H1 (cell line): ENCODE measurements at regions not wholly inside any gene's neighbourhood (a gene's known extent, or its start where the extent isn't known, plus 50 kb on each side); places are given as distances from the start of the nearest gene placed in this dataset.

Experiments
- CTCF ChIA-PET: fragments of 300-600 bp; sonication (Branson Sonifier 250); formaldehyde crosslinking; loops from one replicate; lab custom pipeline; 2021; ENCODE audit not compliant: partially characterized antibody; lab: Charles Lee
- POLR2A ChIA-PET: fragments of 300-600 bp; sonication (Branson Sonifier 250); formaldehyde crosslinking; loops from one replicate; lab custom pipeline; 2021; ENCODE audit warnings: inconsistent platforms; ENCODE audit not compliant: partially characterized antibody; lab: Charles Lee
- DNase-seq, 2 experiments: peaks; one replicate each; pipeline versions ENCODE4 v3.0.0 to v3.0.0-alpha.2; 2010 to 2022; ENCODE audit warnings: low spot score in 2 of 2, low read depth in 1 of 2, mixed read lengths in 1 of 2
- FAIRE-seq: peaks from 2 replicates; lab custom pipeline; 2011; peaks lifted over from hg19 to GRCh38; lab: Jason Lieb, UNC
- H2AFZ ChIP-seq: 2 replicates; pipeline ENCODE4 v1.8.1; 2012; ENCODE audit warnings: low read length, inconsistent platforms
- H2AK5ac ChIP-seq: 2 replicates; pipeline ENCODE4 v1.6.1; 2013; ENCODE audit warnings: low read depth, low read length
- H2BK120ac ChIP-seq: replicated peaks from 2 replicates; pipeline ENCODE3; 2013; ENCODE audit warnings: low read depth, low read length, inconsistent platforms
- H2BK12ac ChIP-seq: 2 replicates; pipeline ENCODE4 v1.6.1; 2013; ENCODE audit warnings: low read depth, low read length
- H2BK15ac ChIP-seq: 2 replicates; pipeline ENCODE4 v1.6.1; 2013; ENCODE audit warnings: low read length
- H2BK20ac ChIP-seq: 2 replicates; pipeline ENCODE4 v1.6.1; 2013; ENCODE audit warnings: low read length
- H2BK5ac ChIP-seq: 2 replicates; pipeline ENCODE4 v1.6.1; 2013; ENCODE audit warnings: low read depth, low read length
- H3K14ac ChIP-seq: 2 replicates; pipeline ENCODE4 v1.6.1; 2013; ENCODE audit warnings: inconsistent platforms; ENCODE audit not compliant: insufficient read length
- H3K18ac ChIP-seq: 2 replicates; pipeline ENCODE4 v1.6.1; 2013; ENCODE audit warnings: low read length; ENCODE audit errors: extremely low read depth
- H3K23ac ChIP-seq: 2 replicates; pipeline ENCODE4 v1.6.1; 2013; ENCODE audit warnings: inconsistent platforms; ENCODE audit not compliant: insufficient read length
- H3K23me2 ChIP-seq: 2 replicates; pipeline ENCODE4 v1.6.1; 2013; ENCODE audit warnings: low read depth, low read length
- H3K27ac ChIP-seq: 2 replicates; pipeline ENCODE4 v1.6.1; 2011; ENCODE audit warnings: low read depth, low read length, inconsistent platforms
- H3K27me3 ChIP-seq, 4 experiments: replicated peaks in 1 of 4; 1 replicate in 1 of 4; 2 replicates in 3 of 4; pipeline versions ENCODE4 v1.6.1 to v1.8.1; 2011 to 2013; ENCODE audit warnings: low read length in 3 of 4, mild to moderate bottlenecking in 3 of 4, inconsistent platforms in 2 of 4, mixed read lengths in 2 of 4, moderate library complexity in 1 of 4; ENCODE audit not compliant: control insufficient read depth in 3 of 4, insufficient read depth in 3 of 4; ENCODE audit errors: extremely low read depth in 1 of 4
- H3K36me3 ChIP-seq, 4 experiments: 2 replicates each; pipeline versions ENCODE4 v1.6.1 to v1.8.1; 2011 to 2013; ENCODE audit warnings: mild to moderate bottlenecking in 4 of 4, low read length in 3 of 4, moderate library complexity in 2 of 4, control low read depth in 1 of 4, inconsistent platforms in 1 of 4; ENCODE audit not compliant: insufficient read depth in 4 of 4, control insufficient read depth in 2 of 4
- H3K4ac ChIP-seq: replicated peaks from 2 replicates; pipeline ENCODE3; 2013; ENCODE audit warnings: low read length, low read depth, mixed read lengths, inconsistent platforms; ENCODE audit not compliant: insufficient read length
- H3K4me1 ChIP-seq, 4 experiments: replicated peaks in 1 of 4; 1 replicate in 1 of 4; 2 replicates in 3 of 4; pipeline versions ENCODE4 v1.6.1 to v1.8.1; 2011 to 2013; ENCODE audit warnings: low read length in 3 of 4, inconsistent platforms in 2 of 4, mixed read lengths in 1 of 4; ENCODE audit not compliant: insufficient read depth in 4 of 4, control insufficient read depth in 3 of 4
- H3K4me2 ChIP-seq, 2 experiments: 2 replicates each; pipeline versions ENCODE4 v1.6.1 to v1.8.1; 2011 to 2013; ENCODE audit warnings: low read depth in 2 of 2, low read length in 2 of 2, control low read depth in 1 of 2, inconsistent platforms in 1 of 2, mild to moderate bottlenecking in 1 of 2; ENCODE audit not compliant: insufficient read depth in 1 of 2
- H3K4me3 ChIP-seq, 4 experiments: fragments of 200-600, 300-600 bp in 1 of 4; sonication (generic), shearing (Covaris generic), sonication (Bioruptor Twin) in 1 of 4; 2 replicates each; pipeline versions ENCODE4 v1.5.1 to v1.8.1; 2011 to 2016; ENCODE audit warnings: low read length in 4 of 4, low read depth in 3 of 4, control low read depth in 2 of 4, inconsistent platforms in 2 of 4, mild to moderate bottlenecking in 2 of 4, mixed read lengths in 1 of 4, moderate library complexity in 1 of 4; ENCODE audit not compliant: insufficient read depth in 2 of 4; ENCODE audit errors: extremely low read depth in 1 of 4
- H3K56ac ChIP-seq: replicated peaks from 2 replicates; pipeline ENCODE3; 2013; ENCODE audit warnings: low read depth, mild to moderate bottlenecking, mixed read lengths, low read length, inconsistent platforms; ENCODE audit not compliant: insufficient read length
- H3K79me1 ChIP-seq: 2 replicates; pipeline ENCODE4 v1.6.1; 2013; ENCODE audit warnings: low read depth, low read length, control low read depth
- H3K79me2 ChIP-seq, 2 experiments: 2 replicates each; pipeline versions ENCODE4 v1.6.1 to v1.8.1; 2012 to 2013; ENCODE audit warnings: low read length in 2 of 2, mild to moderate bottlenecking in 2 of 2, inconsistent platforms in 1 of 2; ENCODE audit not compliant: insufficient read depth in 2 of 2, control insufficient read depth in 1 of 2
- H3K9ac ChIP-seq, 4 experiments: replicated peaks in 1 of 4; 1 replicate in 1 of 4; 2 replicates in 3 of 4; pipeline versions ENCODE4 v1.6.1 to v1.8.1; 2011 to 2013; ENCODE audit warnings: low read depth in 3 of 4, low read length in 3 of 4, control low read depth in 2 of 4, mild to moderate bottlenecking in 2 of 4, moderate library complexity in 2 of 4, inconsistent platforms in 1 of 4; ENCODE audit errors: extremely low read depth in 1 of 4
- H3K9me3 ChIP-seq, 2 experiments: 2 replicates each; pipeline versions ENCODE4 v1.6.1 to v1.8.1; 2012 to 2013; ENCODE audit warnings: mild to moderate bottlenecking in 2 of 2, moderate library complexity in 2 of 2, control low read depth in 1 of 2, inconsistent platforms in 1 of 2, low read depth in 1 of 2, low read length in 1 of 2, mixed read lengths in 1 of 2; ENCODE audit not compliant: insufficient read depth in 2 of 2
- H4K20me1 ChIP-seq, 2 experiments: replicated peaks in 1 of 2; 2 replicates each; pipeline versions ENCODE3 to v1.8.1; 2011 to 2013; ENCODE audit warnings: inconsistent platforms in 2 of 2, low read length in 2 of 2, mild to moderate bottlenecking in 1 of 2; ENCODE audit not compliant: insufficient read depth in 2 of 2, control insufficient read depth in 1 of 2
- H4K5ac ChIP-seq: 2 replicates; pipeline ENCODE4 v1.6.1; 2013; ENCODE audit warnings: low read length, low read depth, mixed read lengths, inconsistent platforms; ENCODE audit not compliant: insufficient read length
- H4K8ac ChIP-seq: 2 replicates; pipeline ENCODE4 v1.8.0; 2013; ENCODE audit warnings: mild to moderate bottlenecking, moderate library complexity, low read length, inconsistent platforms; ENCODE audit not compliant: insufficient read depth; ENCODE audit errors: extremely low read depth
- H4K91ac ChIP-seq: replicated peaks from 2 replicates; pipeline ENCODE3; 2013; ENCODE audit warnings: low read length, mixed read lengths, inconsistent platforms; ENCODE audit not compliant: insufficient read length
- BACH1 ChIP-seq: IDR thresholded peaks from 2 replicates; pipeline ENCODE4 v1.6.1; 2012; ENCODE audit warnings: low read length, improper control_type of control experiment
- HDAC2 ChIP-seq, 2 experiments: fragments of 300-600 bp in 1 of 2; sonication (generic) in 1 of 2; IDR thresholded peaks; 2 replicates each; pipeline ENCODE4 v1.6.1; 2011 to 2012; ENCODE audit warnings: low read depth in 2 of 2, low read length in 2 of 2, mild to moderate bottlenecking in 2 of 2, moderate library complexity in 2 of 2, borderline replicate concordance in 1 of 2, inconsistent platforms in 1 of 2
- JUN ChIP-seq: IDR thresholded peaks from 2 replicates; pipeline ENCODE4 v1.6.1; 2011; ENCODE audit warnings: low read depth, mild to moderate bottlenecking, improper control_type of control experiment, low read length
- KDM1A ChIP-seq: fragments of 200-600, 300-600 bp; sonication (generic); IDR thresholded peaks from 2 replicates; pipeline ENCODE4 v1.7.1; 2016; ENCODE audit warnings: mild to moderate bottlenecking, low read length, borderline replicate concordance
- KDM5A ChIP-seq: fragments of 200-600 bp; IDR thresholded peaks from 2 replicates; pipeline ENCODE4 v1.7.1; 2012; ENCODE audit warnings: mild to moderate bottlenecking, low read length, inconsistent platforms, mixed read lengths
- RBBP5 ChIP-seq: IDR thresholded peaks from 2 replicates; pipeline ENCODE4 v1.7.1; 2012; ENCODE audit warnings: low read depth, mild to moderate bottlenecking, inconsistent platforms, low read length, moderate library complexity, borderline replicate concordance
- RXRA ChIP-seq: IDR thresholded peaks from 2 replicates; pipeline ENCODE4 v1.6.1; 2011; ENCODE audit warnings: low read depth, mild to moderate bottlenecking, low read length, moderate library complexity; ENCODE audit not compliant: insufficient read depth
- SAP30 ChIP-seq: fragments of 300-600 bp; sonication (generic); IDR thresholded peaks from 2 replicates; pipeline ENCODE4 v1.7.1; 2012; ENCODE audit warnings: low read length, moderate library complexity, mild to moderate bottlenecking, inconsistent platforms; ENCODE audit not compliant: insufficient read depth, insufficient replicate concordance
- SIX5 ChIP-seq: IDR thresholded peaks from 2 replicates; pipeline ENCODE4 v1.6.1; 2011; ENCODE audit warnings: mild to moderate bottlenecking, low read depth, low read length
- SP4 ChIP-seq: IDR thresholded peaks from 2 replicates; pipeline ENCODE4 v1.6.1; 2012; ENCODE audit warnings: low read length, inconsistent platforms
- YY1 ChIP-seq: IDR thresholded peaks from 2 replicates; pipeline ENCODE4 v1.6.1; 2011; ENCODE audit warnings: low read depth, mild to moderate bottlenecking, low read length
- ZNF274 ChIP-seq: IDR thresholded peaks from 2 replicates; pipeline ENCODE4 v1.7.0; 2012; ENCODE audit warnings: low read length, borderline replicate concordance; ENCODE audit errors: extremely low read depth
- WGBS, 2 experiments: shearing (Covaris generic) in 1 of 2; methylation state at CpG; one replicate each; pipeline versions ENCODE4 v1.1.6 to v1.1.7; 2013 to 2015; ENCODE audit warnings: low lambda C conversion rate in 2 of 2, mixed read lengths in 2 of 2, inconsistent platforms in 1 of 2, low coverage in 1 of 2, missing lambda C conversion rate in 1 of 2; ENCODE audit not compliant: insufficient replicate concordance in 2 of 2, insufficient coverage in 1 of 2, insufficient read length in 1 of 2; ENCODE audit errors: extremely low coverage in 1 of 2, missing lambda C conversion rate in 1 of 2; 5-methylcytosine and 5-hydroxymethylcytosine counted together
- TF ChIP-seq, protein P1 (sequence below): IDR thresholded peaks from 2 replicates; pipeline ENCODE4 v1.6.1; 2012; ENCODE audit warnings: inconsistent platforms

DNA sequence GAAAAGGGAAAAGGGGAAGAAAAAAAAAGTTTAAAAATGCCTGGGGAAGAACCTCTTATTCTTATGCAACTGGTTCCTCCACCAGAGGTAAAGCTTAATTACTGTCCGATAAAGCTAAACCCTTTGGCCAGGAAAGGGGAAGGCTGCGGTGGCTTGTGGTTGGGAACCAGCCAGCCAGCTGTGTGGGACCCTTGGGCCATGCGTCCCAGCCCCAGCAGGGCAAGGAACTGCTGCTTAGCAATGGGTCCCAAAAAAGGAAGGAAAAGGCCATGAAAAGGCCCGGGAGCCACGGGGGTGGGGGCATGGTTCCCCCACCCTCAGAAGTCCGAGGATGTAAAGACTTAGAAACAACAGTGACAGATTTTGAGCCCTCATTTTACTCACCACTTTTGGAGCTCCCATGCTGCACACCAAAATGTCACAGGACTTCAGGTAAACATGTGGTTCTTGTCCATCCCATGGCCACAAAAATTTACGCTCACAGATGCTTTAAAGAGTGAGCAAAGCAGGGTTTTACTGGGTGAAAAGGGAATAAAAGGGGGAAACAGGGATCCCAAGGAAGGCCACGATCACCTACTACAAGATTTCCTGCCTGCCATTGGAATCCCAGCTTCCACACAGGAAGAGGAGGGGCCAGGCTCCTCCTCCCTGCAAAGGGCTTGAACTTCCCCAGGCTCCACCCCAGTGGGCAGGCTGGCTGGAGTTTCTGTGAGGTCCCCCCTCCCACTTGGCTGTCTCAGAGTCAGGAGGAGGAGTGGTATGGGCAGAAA lies 1234.7 kb upstream of the GJE1 start:
- no peaks in the 10 kb centered on the region for H3K4me1 ChIP-seq
- H3K18ac ChIP-seq: no peak overlapping the region; the same call in 1 of the 2 replicates
- no peak overlapping the region for H2AFZ ChIP-seq
- no peak overlapping the region for H4K91ac ChIP-seq
- DNase-seq: no peak
- H3K9me3 ChIP-seq: peaks cover 3% of the 10 kb centered on the region in 2 experiments; a peak in 3 of 4 replicates
- H3K79me2 ChIP-seq: no peaks in the 10 kb centered on the region
- no peak overlapping the region for H2BK12ac ChIP-seq
- H2BK15ac ChIP-seq: no peak overlapping the region
- no peak overlapping the region for H2BK120ac ChIP-seq
- H3K27ac ChIP-seq: no peak overlapping the region
- H3K14ac ChIP-seq: no peak overlapping the region
- no peak overlapping the region for H2BK5ac ChIP-seq
- no peaks in the 10 kb centered on the region for H4K20me1 ChIP-seq
- no peaks in the 10 kb centered on the region for H3K23me2 ChIP-seq
- ChIA-PET CTCF (no interaction called here), POLR2A (no interaction called here)
- no peak overlapping the region for H4K5ac ChIP-seq
- no peak overlapping the region for H4K8ac ChIP-seq
- 89% methylated on average over 8 of the region's 8 CpGs; no CpG with 5 or more reads in 1 of the 2 experiments for WGBS, 2 experiments
- H2BK20ac ChIP-seq: no peak overlapping the region
- peaks cover 0 to 3% (median 0%) of the 10 kb centered on the region in 4 experiments; a peak in 1 of 8 replicates for H3K36me3 ChIP-seq
- no peak overlapping the region for H3K4me3 ChIP-seq
- H3K9ac ChIP-seq: no peak overlapping the region
- H3K56ac ChIP-seq: no peak overlapping the region
- H3K79me1 ChIP-seq: no peaks in the 10 kb centered on the region
- H3K23ac ChIP-seq: no peak overlapping the region
- H3K27me3 ChIP-seq: no peaks in the 10 kb centered on the region
- H3K4me2 ChIP-seq: no peak overlapping the region
- H3K4ac ChIP-seq: no peak overlapping the region
- FAIRE-seq: no peak
- no peak overlapping the region for H2AK5ac ChIP-seq
- TF ChIP-seq YY1: no peak
- no peak for TF ChIP-seq RXRA
- TF ChIP-seq SIX5: no peak
- TF ChIP-seq BACH1: no peak
- TF ChIP-seq KDM1A: no peak
- TF ChIP-seq KDM5A: no peak
- no peak for TF ChIP-seq HDAC2 (IDR thresholded peaks at IDR 0.05; ENCODE audit: borderline replicate concordance in 1 of 2, low read depth in 2 of 2, low read length in 2 of 2)
- no peak for TF ChIP-seq RBBP5
- TF ChIP-seq, protein P1, sequence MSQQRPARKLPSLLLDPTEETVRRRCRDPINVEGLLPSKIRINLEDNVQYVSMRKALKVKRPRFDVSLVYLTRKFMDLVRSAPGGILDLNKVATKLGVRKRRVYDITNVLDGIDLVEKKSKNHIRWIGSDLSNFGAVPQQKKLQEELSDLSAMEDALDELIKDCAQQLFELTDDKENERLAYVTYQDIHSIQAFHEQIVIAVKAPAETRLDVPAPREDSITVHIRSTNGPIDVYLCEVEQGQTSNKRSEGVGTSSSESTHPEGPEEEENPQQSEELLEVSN: no peak
- TF ChIP-seq JUN: no peak
- no peak for TF ChIP-seq SP4
- TF ChIP-seq ZNF274: no peak
- no peak for TF ChIP-seq SAP30
